NCI-H69 (cell line): ENCODE measurements at regions not wholly inside any gene's neighbourhood (a gene's known extent, or its start where the extent isn't known, plus 50 kb on each side); places are given as distances from the start of the nearest gene placed in this dataset.

Experiments
- DNase-seq: peaks from one replicate; lab custom pipeline; 2025; lab: John Stamatoyannopoulos, UW

DNA sequence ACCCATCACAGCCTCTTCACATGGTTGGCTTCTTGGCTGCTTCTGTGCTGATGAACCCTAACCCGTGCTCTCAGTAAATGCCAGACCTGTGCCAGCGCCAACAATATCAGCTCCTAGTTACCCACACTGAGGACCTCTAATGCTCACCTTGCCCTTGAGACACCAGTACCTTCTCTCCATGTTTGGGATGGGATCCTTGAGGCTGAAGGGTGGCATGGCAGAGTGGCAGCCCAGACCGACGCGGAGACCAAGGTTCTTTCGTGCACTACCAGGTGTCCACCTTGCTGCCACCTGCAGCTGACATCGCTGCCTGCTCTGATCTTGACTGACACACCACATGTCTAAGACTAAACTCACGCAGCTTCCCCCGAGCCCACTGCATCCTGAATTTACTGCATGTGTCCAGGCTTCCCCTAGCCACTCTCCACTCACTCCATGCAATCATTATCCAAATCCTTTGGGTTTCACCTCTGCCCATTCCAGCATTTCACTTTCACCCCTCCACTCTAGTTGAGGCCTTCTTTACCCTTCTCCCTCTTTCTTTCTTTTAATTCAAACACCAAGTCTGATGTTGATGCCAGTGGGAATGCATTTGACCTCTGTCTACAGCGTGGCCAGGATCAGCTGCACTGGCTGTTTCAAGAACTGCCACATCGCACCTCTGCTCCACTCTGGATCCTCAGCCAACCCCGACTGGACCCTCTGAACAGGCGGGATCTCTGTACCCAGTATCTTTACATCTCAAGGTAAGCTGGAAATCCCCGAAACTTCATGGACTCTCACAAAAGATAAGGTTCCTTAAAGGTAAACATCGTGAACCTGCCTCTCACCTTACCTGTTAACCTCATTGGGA, 294.9 kb downstream of the GLRX3 start:
- no peak for DNase-seq

DNA sequence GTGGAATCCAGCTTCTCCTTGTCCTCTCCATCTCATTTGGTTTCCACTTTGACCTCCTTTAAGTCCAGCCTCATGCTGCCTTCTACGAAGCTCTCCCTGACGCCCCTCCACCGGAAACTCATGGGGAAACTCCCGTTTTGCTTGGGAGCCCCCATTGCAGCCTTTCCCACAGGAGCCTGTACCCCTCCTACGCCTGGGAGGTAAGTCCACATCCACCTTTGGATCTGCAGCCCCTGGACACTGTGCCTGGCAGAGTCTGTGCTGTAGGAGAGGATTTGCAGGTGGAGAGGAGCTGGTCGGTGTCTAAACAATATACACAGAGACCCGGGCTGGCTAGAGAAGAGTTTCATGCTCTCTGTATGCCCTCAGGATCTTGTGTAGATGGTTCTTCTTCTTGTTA, 296.1 kb downstream of the GLRX3 start:
- no peak for DNase-seq

- DNase-seq = no peak
Measured at GRCh38 chr10:130432850-130433249, 296.7 kb downstream of the GLRX3 start.

- no peak for DNase-seq
Measured at GRCh38 chr10:130434446-130435385, 298.5 kb downstream of the GLRX3 start.

DNA sequence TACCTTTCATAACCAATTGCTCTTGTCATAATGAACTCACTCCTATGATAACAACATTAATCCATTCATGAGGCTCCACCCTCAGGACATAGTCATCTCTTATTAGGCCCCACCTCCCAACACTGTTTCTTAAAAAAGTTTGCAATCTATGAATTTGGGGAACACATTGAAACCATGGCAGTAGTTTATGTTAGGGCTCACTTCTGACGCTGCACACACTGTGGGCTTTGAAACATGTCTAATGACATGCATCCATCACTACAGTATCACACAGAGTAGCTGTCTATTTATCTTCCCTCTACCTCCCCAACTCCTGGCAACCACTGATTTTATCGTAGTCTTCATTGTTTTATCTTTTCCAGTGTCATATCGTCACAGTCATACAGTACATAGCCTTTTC, 299.8 kb downstream of the GLRX3 start:
- DNase-seq = no peak

DNA sequence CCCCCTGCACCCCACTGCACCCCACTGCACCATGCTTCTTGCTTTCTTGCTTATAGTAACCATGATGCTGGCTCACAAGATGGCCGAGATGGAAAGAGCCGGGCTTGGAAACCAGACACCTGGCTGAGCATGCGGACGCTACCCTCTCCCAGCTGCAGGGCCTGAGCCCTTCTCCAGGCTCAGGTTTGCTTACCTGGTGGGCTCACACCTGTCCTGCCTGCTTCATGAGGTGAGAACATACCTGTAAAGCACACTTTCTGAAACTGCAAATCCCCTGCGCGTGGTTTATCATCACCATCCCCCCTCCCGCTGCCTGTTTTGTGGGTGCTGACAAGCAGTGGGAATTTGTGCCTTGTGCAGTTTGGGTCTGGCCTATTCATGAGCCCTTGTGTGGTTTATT, 302.7 kb downstream of the GLRX3 start:
- no peak for DNase-seq

DNA sequence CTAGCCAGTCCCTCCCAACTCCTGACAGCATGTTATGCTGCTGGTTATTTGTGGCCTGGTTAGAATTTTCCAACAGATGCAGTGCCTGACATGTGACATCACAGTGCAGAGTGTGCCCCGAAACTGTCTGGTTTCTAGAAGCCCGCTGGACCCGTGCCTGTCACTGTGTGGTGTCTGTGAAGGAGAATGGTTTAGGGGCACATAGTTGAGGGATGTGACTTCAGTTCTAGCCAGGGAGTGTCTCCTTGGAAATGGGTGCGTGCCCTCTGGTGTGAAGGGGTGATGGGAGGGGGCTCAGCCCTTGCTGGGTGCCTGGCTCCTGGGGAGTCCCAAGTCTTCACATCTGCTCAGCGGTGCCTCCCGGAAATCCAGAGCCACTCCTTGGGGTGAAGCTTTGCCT, 303.6 kb downstream of the GLRX3 start:
- no peak for DNase-seq

DNA sequence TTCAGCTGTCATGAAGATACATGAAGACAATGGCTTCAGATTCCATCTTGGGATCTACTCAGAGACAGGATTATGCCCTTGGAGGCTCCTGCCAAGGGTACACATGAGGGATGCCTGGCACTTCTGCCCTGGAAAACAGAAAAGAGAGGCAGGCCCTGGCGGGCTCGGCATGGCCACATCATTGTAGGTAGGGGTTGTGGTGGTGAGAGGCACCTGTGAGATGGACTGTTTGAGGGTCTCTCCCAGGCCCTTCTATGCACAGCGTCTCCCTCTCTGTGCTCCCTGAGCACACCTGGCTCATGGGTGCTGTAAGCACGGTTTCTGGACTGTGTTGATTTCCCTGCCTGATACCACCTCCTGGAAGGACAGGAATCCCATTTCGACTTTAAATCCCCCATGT, 304.3 kb downstream of the GLRX3 start:
- DNase-seq = no peak

- DNase-seq = no peak
Measured at GRCh38 chr10:130440971-130441370, 304.8 kb downstream of the GLRX3 start.

GRCh38 chr10:130443066-130443465, 306.9 kb downstream of the GLRX3 start:
- no peak for DNase-seq

- DNase-seq = no peak
Measured at GRCh38 chr10:130453036-130453720, 317.0 kb downstream of the GLRX3 start.

DNA sequence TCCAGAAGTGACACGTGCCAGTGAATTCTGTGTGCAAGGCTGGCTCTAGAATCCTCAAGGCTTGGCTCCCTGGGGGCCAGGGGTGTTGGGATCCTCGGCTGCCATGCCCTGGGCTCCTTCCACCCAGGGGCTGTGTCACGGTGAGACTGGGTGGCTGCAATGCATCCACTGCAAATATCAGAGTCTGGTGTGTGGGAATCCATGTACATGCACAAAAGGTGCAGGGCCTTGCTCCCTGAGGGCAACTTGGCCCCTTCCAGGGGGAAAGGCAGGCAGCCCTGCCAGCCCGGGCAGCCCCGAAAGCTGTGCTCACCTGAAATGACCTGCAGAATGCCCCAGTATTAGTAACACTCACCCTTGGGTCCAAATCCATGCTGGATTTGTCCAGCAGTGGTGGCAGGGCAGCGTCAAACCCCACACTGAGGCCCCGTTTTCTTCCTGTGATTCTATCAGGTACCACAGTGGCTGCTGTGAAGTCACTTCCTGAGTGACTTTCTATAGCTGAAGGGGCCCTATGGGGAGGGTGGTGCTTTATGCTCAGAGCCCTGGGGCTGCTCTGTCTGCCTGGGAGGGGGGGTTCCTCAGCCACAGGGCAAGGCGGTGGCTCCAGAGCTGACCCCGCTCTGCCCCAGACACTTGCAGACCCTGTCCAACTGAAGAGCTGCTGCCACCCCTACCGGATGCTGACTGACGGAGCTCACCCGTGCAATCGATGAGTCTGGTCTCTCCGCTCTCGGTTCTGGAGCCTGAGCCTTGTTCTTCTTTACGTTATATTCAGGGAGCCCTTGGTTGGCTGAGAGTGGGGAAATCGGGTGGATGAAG, 317.7 kb downstream of the GLRX3 start:
- no peak for DNase-seq

GRCh38 chr10:130454543-130455000, 318.4 kb downstream of the GLRX3 start:
- DNase-seq = no peak

DNA sequence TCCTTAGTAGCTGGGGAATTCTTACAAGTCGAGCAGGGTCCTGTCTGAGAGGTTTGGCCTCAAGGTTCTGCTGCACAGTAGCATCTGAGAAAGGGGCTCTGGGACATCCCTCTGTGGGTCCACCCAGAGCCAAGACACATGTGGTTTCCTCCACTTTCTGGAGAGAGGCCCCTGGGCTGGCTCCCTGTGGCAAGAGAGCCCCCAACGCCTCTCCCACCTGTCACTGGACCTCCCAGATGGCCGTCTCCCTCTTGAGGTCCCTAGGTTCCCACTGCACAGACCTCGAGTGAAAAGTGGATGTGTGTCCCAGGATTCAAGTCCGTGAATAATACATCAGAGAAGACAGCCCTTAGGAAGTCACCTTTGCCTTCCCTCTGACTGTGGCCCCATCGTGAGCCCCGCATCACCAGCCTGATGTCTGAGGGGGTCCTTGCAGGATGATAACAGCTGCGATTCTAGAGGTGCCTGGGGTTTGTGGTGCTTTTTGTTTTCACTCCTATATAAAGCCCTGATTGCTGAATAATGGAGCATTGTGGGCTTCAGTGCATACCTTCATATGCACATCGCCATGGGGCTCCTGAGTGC, 319.0 kb downstream of the GLRX3 start:
- no peak for DNase-seq

DNA sequence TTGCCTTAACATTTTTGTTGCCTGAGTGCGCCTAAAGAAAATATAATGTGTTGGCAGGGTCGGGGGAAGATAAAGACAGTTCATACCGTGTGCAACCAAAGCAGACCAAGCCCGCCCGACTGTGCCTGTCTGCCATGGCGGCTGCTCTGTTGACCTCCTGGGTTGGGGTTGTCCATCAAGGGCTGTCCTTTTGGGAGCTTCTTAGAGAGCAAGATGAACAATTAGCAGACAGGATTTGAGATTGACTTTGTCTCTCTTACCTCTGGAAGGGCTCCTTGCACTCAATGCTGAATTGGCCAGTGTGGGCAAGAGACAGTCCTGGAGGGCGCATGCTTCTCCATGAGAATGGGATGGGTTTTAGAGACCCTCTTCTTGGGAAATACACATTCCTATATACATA, 319.6 kb downstream of the GLRX3 start:
- DNase-seq = no peak

- no peak for DNase-seq
Measured at GRCh38 chr10:130456616-130457015, 320.4 kb downstream of the GLRX3 start.

DNA sequence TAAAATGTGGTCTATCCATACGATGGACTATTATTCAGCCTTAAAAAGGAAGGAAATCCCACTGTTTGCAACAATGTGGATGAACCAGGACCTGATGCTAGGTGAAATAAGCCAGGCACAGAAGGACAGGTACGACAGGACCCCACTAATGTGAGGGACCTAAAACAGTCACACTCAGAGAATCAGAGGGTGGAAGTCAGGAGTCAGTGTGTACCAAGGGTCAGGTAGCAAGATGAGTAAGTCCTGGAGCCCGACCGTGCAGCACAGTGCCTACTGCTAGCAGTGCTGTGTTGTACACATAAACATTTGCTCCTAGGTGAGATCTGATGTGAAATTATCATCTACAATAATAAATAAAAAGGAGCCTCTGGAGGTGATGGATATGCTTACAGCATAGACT, 322.3 kb downstream of the GLRX3 start:
- DNase-seq = no peak

DNA sequence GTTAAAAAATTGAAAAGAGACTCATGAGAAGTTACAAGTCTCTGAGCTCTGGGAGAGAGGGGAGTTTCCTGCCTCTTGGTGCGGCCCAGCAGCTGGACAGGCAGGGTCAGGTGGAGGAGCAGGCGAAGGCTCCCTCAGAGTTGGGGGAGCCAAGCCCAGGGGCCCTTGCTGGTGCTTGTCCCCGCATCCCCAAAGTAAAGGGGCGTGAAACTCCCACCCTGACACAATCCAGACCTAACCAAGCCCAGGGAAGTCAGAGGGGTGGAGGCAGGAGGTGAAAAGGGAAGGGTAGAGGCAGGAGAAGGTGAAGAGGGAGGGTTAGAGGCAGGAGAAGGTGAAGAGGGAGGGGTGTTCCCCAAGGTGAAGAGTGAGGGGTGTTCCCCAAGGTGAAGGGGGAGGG, 322.8 kb downstream of the GLRX3 start:
- no peak for DNase-seq

DNA sequence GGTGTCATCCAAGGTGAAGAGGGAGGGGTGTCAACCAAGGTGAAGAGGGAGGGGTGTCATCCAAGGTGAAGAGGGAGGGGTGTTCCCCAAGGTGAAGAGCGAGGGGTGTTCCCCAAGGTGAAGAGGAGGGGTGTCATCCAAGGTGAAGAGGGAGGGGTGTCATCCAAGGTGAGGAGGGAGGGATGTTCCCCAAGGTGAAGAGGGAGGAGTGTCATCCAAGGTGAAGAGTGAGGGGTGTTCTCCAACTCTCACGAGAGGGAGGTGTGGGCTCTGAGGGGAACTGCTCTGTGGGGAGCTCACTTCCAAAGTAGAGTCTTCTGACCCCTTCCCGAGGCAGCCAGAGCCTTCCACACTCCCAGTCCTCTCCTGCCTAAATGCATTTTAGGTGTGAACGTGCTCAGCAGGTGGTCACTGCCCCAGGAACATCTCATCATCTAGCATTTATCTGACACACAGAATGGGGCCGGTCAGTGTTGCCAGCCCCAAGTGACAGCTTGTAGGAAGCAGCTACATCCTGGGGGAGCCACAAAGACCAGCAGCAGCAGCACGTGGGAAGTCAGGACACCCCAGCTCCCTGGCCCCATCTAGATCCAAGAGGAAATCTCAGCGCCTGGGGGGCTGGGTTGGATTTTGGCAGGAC, 323.8 kb downstream of the GLRX3 start:
- DNase-seq = no peak

DNA sequence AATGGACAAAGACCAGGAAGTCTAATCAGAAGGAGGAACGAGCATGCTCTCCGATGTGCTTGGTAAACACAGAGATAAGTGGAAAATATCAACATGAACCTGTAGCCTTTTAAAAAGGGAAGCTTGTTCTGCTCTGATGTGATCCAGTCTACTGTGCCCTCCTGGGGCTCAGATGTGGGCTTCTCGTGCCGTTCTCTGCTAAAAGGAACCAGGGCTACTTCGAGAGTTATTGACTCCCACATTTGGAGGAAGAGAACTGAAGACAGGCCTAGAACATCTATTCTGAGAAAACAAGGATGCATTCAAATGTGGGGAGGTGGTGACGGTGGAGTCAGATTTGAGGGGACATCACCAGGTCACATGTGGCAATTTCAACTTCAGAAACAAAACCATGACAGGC, 325.4 kb downstream of the GLRX3 start:
- DNase-seq = no peak
